Gastroesophageal sphincter (tissue), 3 donors: ENCODE measurements at regions not wholly inside any gene's neighbourhood (a gene's known extent, or its start where the extent isn't known, plus 50 kb on each side); places are given as distances from the start of the nearest gene placed in this dataset.

Experiments
- CTCF ChIP-seq, 4 experiments: fragments of 200-600 bp in 2 of 4; fragments of 450-650 bp in 2 of 4; sonication (generic) in 1 of 4; IDR thresholded peaks; one replicate each; pipeline ENCODE4 v1.5.1; 2017 to 2019; ENCODE audit warnings: antibody characterized with exemption in 4 of 4, mild to moderate bottlenecking in 2 of 4, moderate library complexity in 2 of 4
- EP300 ChIP-seq: sonication (generic); formaldehyde crosslinking; IDR thresholded peaks from one replicate; pipeline ENCODE4 v1.6.1; 2017; ENCODE audit warnings: antibody characterized with exemption, mild to moderate bottlenecking
- POLR2A ChIP-seq, 2 donors: fragments of 450-650 bp; IDR thresholded peaks; one replicate each; pipeline ENCODE4 v1.6.1; 2017; ENCODE audit warnings: antibody characterized with exemption in 2 of 2, mild to moderate bottlenecking in 2 of 2, moderate library complexity in 1 of 2
- POLR2AphosphoS5 ChIP-seq: sonication (generic); formaldehyde crosslinking; IDR thresholded peaks from one replicate; pipeline ENCODE4 v1.6.1; 2017; ENCODE audit warnings: antibody characterized with exemption

DNA sequence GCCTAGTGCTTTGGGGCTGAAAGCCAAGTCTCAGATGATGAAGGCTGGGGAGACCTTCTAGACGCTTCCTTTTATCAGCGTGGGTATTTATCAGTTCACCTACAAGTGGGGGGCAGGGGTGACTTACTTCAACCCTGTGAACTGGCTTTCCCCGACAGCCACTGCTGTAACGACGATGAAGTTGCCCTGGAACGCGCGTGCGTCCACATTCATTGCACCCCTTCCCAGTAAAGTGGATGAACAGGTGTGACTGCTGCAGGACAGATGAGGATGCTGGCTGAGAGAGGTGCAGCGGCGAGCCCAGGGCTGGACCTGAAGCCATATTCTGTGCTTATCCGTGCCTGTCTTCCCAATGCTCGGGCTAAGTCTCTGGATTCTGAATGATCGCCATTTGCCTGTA, 1122.3 kb downstream of the TBC1D22A start:
- no peak for TF ChIP-seq CTCF (IDR thresholded peaks at IDR 0.05)
- TF ChIP-seq POLR2A (IDR thresholded peaks at IDR 0.05): no peak
- TF ChIP-seq POLR2AphosphoS5: no peak
- TF ChIP-seq EP300: no peak
